ENCODE measurements at regions not wholly inside any gene's neighbourhood (a gene's known extent, or its start where the extent isn't known, plus 50 kb on each side); places are given as distances from the start of the nearest gene placed in this dataset.

GRCh38 chr10:6823770-6824169 lies 243.7 kb upstream of the PRKCQ start:
- H3K4me2 ChIP-seq = no peak overlapping the region; the same call in 1 of the 2 replicates
- no peaks in the 10 kb centered on the region for H4K20me1 ChIP-seq (replicated peaks; ENCODE audit: insufficient read depth)
- Mint-ChIP-seq H3K36me3 (ENCODE audit: low read depth) (no peaks in the 10 kb centered on the region), H3K27ac (no peak overlapping the region), H3K4me1 (peaks cover 13% of the 10 kb centered on the region), H3K4me3 (no peak overlapping the region), H3K9me3 (no peaks in the 10 kb centered on the region), H3K27me3 (ENCODE audit: insufficient read depth, low read depth, poor library complexity) (peaks cover 2% of the 10 kb centered on the region)
- no peaks in the 10 kb centered on the region for H3K27me3 ChIP-seq (ENCODE audit: insufficient read depth)
- no peak overlapping the region for H3K4me3 ChIP-seq
- no peaks in the 10 kb centered on the region for H3K36me3 ChIP-seq (ENCODE audit: insufficient read depth)
- H3K79me2 ChIP-seq (replicated peaks; ENCODE audit: insufficient read depth) = no peaks in the 10 kb centered on the region
- no peak overlapping the region for H3K27ac ChIP-seq (ENCODE audit: low read depth)
- H3K4me1 ChIP-seq (ENCODE audit: insufficient read depth) = peaks cover 11% of the 10 kb centered on the region; the same call in 1 of the 2 replicates
- ATAC-seq (no peak), DNase-seq (ENCODE audit: low spot score) (no peak)
- H3K9me2 ChIP-seq (ENCODE audit: insufficient read depth) = peaks cover 6% of the 10 kb centered on the region
- no peak overlapping the region for H2AFZ ChIP-seq
- TF ChIP-seq, protein P1, sequence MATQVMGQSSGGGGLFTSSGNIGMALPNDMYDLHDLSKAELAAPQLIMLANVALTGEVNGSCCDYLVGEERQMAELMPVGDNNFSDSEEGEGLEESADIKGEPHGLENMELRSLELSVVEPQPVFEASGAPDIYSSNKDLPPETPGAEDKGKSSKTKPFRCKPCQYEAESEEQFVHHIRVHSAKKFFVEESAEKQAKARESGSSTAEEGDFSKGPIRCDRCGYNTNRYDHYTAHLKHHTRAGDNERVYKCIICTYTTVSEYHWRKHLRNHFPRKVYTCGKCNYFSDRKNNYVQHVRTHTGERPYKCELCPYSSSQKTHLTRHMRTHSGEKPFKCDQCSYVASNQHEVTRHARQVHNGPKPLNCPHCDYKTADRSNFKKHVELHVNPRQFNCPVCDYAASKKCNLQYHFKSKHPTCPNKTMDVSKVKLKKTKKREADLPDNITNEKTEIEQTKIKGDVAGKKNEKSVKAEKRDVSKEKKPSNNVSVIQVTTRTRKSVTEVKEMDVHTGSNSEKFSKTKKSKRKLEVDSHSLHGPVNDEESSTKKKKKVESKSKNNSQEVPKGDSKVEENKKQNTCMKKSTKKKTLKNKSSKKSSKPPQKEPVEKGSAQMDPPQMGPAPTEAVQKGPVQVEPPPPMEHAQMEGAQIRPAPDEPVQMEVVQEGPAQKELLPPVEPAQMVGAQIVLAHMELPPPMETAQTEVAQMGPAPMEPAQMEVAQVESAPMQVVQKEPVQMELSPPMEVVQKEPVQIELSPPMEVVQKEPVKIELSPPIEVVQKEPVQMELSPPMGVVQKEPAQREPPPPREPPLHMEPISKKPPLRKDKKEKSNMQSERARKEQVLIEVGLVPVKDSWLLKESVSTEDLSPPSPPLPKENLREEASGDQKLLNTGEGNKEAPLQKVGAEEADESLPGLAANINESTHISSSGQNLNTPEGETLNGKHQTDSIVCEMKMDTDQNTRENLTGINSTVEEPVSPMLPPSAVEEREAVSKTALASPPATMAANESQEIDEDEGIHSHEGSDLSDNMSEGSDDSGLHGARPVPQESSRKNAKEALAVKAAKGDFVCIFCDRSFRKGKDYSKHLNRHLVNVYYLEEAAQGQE (IDR thresholded peaks at IDR 0.05; ENCODE audit: unreplicated experiment) = no peak
- TF ChIP-seq EZH2phosphoT487 (IDR thresholded peaks at IDR 0.05; ENCODE audit: unreplicated experiment) (no peak), ZNF114 (CRISPR knock-in tag; IDR thresholded peaks at IDR 0.05) (no peak), CREB1 (CRISPR knock-in tag; IDR thresholded peaks at IDR 0.05; ENCODE audit: low read depth) (no peak), EZH2 (IDR thresholded peaks at IDR 0.05; ENCODE audit: low read depth, unreplicated experiment) (no peak), JUNB (IDR thresholded peaks at IDR 0.05; ENCODE audit: unreplicated experiment) (no peak), ZNF331 (CRISPR knock-in tag; IDR thresholded peaks at IDR 0.05; ENCODE audit: low read depth) (no peak), POLR2AphosphoS5 (IDR thresholded peaks at IDR 0.05; ENCODE audit: low read depth) (no peak)
- TF ChIP-seq, protein P2, sequence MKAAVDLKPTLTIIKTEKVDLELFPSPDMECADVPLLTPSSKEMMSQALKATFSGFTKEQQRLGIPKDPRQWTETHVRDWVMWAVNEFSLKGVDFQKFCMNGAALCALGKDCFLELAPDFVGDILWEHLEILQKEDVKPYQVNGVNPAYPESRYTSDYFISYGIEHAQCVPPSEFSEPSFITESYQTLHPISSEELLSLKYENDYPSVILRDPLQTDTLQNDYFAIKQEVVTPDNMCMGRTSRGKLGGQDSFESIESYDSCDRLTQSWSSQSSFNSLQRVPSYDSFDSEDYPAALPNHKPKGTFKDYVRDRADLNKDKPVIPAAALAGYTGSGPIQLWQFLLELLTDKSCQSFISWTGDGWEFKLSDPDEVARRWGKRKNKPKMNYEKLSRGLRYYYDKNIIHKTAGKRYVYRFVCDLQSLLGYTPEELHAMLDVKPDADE (IDR thresholded peaks at IDR 0.05) = no peak
- TF ChIP-seq, protein P3, sequence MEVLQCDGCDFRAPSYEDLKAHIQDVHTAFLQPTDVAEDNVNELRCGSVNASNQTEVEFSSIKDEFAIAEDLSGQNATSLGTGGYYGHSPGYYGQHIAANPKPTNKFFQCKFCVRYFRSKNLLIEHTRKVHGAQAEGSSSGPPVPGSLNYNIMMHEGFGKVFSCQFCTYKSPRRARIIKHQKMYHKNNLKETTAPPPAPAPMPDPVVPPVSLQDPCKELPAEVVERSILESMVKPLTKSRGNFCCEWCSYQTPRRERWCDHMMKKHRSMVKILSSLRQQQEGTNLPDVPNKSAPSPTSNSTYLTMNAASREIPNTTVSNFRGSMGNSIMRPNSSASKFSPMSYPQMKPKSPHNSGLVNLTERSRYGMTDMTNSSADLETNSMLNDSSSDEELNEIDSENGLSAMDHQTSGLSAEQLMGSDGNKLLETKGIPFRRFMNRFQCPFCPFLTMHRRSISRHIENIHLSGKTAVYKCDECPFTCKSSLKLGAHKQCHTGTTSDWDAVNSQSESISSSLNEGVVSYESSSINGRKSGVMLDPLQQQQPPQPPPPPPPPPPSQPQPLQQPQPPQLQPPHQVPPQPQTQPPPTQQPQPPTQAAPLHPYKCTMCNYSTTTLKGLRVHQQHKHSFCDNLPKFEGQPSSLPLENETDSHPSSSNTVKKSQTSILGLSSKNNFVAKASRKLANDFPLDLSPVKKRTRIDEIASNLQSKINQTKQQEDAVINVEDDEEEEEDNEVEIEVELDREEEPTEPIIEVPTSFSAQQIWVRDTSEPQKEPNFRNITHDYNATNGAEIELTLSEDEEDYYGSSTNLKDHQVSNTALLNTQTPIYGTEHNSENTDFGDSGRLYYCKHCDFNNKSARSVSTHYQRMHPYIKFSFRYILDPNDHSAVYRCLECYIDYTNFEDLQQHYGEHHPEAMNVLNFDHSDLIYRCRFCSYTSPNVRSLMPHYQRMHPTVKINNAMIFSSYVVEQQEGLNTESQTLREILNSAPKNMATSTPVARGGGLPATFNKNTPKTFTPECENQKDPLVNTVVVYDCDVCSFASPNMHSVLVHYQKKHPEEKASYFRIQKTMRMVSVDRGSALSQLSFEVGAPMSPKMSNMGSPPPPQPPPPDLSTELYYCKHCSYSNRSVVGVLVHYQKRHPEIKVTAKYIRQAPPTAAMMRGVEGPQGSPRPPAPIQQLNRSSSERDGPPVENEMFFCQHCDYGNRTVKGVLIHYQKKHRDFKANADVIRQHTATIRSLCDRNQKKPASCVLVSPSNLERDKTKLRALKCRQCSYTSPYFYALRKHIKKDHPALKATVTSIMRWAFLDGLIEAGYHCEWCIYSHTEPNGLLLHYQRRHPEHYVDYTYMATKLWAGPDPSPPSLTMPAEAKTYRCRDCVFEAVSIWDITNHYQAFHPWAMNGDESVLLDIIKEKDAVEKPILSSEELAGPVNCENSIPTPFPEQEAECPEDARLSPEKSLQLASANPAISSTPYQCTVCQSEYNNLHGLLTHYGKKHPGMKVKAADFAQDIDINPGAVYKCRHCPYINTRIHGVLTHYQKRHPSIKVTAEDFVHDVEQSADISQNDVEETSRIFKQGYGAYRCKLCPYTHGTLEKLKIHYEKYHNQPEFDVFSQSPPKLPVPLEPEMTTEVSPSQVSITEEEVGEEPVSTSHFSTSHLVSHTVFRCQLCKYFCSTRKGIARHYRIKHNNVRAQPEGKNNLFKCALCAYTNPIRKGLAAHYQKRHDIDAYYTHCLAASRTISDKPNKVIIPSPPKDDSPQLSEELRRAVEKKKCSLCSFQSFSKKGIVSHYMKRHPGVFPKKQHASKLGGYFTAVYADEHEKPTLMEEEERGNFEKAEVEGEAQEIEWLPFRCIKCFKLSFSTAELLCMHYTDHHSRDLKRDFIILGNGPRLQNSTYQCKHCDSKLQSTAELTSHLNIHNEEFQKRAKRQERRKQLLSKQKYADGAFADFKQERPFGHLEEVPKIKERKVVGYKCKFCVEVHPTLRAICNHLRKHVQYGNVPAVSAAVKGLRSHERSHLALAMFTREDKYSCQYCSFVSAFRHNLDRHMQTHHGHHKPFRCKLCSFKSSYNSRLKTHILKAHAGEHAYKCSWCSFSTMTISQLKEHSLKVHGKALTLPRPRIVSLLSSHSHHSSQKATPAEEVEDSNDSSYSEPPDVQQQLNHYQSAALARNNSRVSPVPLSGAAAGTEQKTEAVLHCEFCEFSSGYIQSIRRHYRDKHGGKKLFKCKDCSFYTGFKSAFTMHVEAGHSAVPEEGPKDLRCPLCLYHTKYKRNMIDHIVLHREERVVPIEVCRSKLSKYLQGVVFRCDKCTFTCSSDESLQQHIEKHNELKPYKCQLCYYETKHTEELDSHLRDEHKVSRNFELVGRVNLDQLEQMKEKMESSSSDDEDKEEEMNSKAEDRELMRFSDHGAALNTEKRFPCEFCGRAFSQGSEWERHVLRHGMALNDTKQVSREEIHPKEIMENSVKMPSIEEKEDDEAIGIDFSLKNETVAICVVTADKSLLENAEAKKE (CRISPR knock-in tag; IDR thresholded peaks at IDR 0.05) = no peak
- H3F3A ChIP-seq (replicated peaks; ENCODE audit: low read depth) = no peaks in the 10 kb centered on the region
